Muscle of back (tissue), 3 donors: ENCODE measurements at regions not wholly inside any gene's neighbourhood (a gene's known extent, or its start where the extent isn't known, plus 50 kb on each side); places are given as distances from the start of the nearest gene placed in this dataset.
"Not testable (repeated sequence)": the region's sequence is repeated elsewhere in the genome, so short reads cannot be mapped to it uniquely, and the experiment has no call there.

ENCODE experiments used
- DNase-seq, 3 donors: peaks; one replicate each; pipeline versions ENCODE4 v3.0.0 to v3.0.0-alpha.2; 2013

- DNase-seq = no peak
These were observed 422.6 kb upstream of the ONECUT1 start for GRCh38 chr15:53212785-53213184.

GRCh38 chr15:53210653-53211052, 420.5 kb upstream of the ONECUT1 start:
- DNase-seq = no peak

- no peak for DNase-seq
These were observed 419.4 kb upstream of the ONECUT1 start for GRCh38 chr15:53209396-53210042.

- DNase-seq = no peak
These were observed 418.6 kb upstream of the ONECUT1 start for GRCh38 chr15:53208751-53209150.

GRCh38 chr15:53203454-53203853, 413.3 kb upstream of the ONECUT1 start:
- DNase-seq = peak in 2 of 3 donors; percentile 4 to 16

- DNase-seq = no peak
These were observed 412.7 kb upstream of the ONECUT1 start for GRCh38 chr15:53202876-53203275.

- peak; percentile 7 to 69 (median 57) for DNase-seq
These were observed 407.3 kb upstream of the ONECUT1 start for GRCh38 chr15:53197426-53197839.

GRCh38 chr15:53196788-53197187, 406.7 kb upstream of the ONECUT1 start:
- DNase-seq = no peak

GRCh38 chr15:53196242-53196641, 406.1 kb upstream of the ONECUT1 start:
- no peak for DNase-seq

- peak; percentile 2 to 41 (median 40) for DNase-seq
These were observed 403.0 kb upstream of the ONECUT1 start for GRCh38 chr15:53193149-53193548.

GRCh38 chr15:53189860-53190259, 399.7 kb upstream of the ONECUT1 start:
- no peak for DNase-seq

GRCh38 chr15:53183449-53183848, 393.3 kb upstream of the ONECUT1 start:
- DNase-seq = not testable (repeated sequence)

GRCh38 chr15:53171571-53171970, 381.4 kb upstream of the ONECUT1 start:
- DNase-seq = no peak

- DNase-seq = no peak
These were observed 376.6 kb upstream of the ONECUT1 start for GRCh38 chr15:53166684-53167201.

- DNase-seq = no peak
These were observed 376.0 kb upstream of the ONECUT1 start for GRCh38 chr15:53165988-53166683.

GRCh38 chr15:53160092-53160704, 370.1 kb upstream of the ONECUT1 start:
- no peak for DNase-seq

GRCh38 chr15:53159458-53159857, 369.3 kb upstream of the ONECUT1 start:
- no peak for DNase-seq

- DNase-seq = no peak
These were observed 368.9 kb upstream of the ONECUT1 start for GRCh38 chr15:53158995-53159394.

GRCh38 chr15:53133255-53133850, 343.2 kb upstream of the ONECUT1 start:
- DNase-seq = no peak

GRCh38 chr15:53130943-53131342, 340.8 kb upstream of the ONECUT1 start:
- no peak for DNase-seq

- DNase-seq = no peak
These were observed 339.2 kb upstream of the ONECUT1 start for GRCh38 chr15:53129121-53129904.

GRCh38 chr15:53128652-53129051, 338.5 kb upstream of the ONECUT1 start:
- no peak for DNase-seq
